ENCODE measurements at regions not wholly inside any gene's neighbourhood (a gene's known extent, or its start where the extent isn't known, plus 50 kb on each side); places are given as distances from the start of the nearest gene placed in this dataset.
"Not testable (repeated sequence)": the region's sequence is repeated elsewhere in the genome, so short reads cannot be mapped to it uniquely, and the experiment has no call there.

DNA sequence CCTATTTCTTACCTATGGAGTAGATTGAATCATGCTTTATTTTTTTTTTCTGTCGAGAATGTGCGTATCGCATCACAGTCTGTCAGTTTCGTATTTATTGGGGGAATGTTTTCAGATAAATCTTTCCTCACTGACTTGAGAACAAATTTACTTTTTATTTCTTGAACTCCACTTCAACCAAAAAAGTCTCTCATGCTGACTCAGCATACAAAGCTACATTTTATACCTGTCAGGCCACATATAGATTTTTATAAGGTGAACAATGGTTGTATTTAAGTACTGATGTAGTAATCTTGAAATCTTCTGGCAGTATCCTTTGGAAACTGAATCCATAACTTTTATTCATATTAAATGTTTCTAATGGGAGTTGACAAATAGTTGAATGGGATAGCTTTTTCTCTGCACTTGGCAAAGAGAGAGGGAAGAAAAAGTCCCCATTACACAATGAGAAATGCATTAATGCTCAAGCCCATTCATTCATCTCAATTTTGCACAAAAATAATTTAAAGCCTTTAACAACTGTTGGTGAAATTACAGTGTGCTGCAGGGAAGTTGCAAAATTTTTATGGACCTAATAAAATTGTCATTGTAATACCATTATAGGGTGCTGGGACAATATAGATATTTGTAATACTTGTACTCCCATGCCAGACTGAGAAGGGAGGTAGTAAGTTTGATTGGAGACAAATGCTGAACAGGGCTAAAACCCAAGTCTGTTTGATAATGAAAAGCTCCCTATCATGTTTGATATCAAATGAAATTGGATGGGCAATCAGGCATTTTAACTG is 367.6 kb downstream of the HLX start:
- Histone ChIP-seq H3K27me3 (ENCODE audit: control insufficient read depth, insufficient read depth, low read length) (no peaks in the 10 kb centered on the region), H3K4me3 (ENCODE audit: low read length) (no peak overlapping the region), H3K27ac (ENCODE audit: low read length) (no peak overlapping the region), H3K36me3 (ENCODE audit: control insufficient read depth, insufficient read depth, low read length) (no peaks in the 10 kb centered on the region), H3K9me3 (ENCODE audit: control insufficient read depth, insufficient read depth, low read length) (no peaks in the 10 kb centered on the region), H3K4me1 (ENCODE audit: control insufficient read depth, insufficient read depth, low read length) (no peaks in the 10 kb centered on the region)
- H3K36me3 Mint-ChIP-seq = no peaks in the 10 kb centered on the region
- peaks cover 5 to 7% of the 10 kb centered on the region in 2 donors for H3K27me3 Mint-ChIP-seq (ENCODE audit: low read depth in 2 of 2)
- TF ChIP-seq CTCF (IDR thresholded peaks at IDR 0.05) = no peak
- no peak overlapping the region for H3K4me3 Mint-ChIP-seq
- intact Hi-C loops (cut with micrococcal nuclease) = no loop called here
- DNase-seq = no peak
- no peak overlapping the region for H3K27ac Mint-ChIP-seq
- no peaks in the 10 kb centered on the region for H3K4me1 Mint-ChIP-seq
- WGBS (ENCODE audit: insufficient coverage) = no CpG with 5 or more reads among the region's 4 CpGs
- no peak for ATAC-seq
- H3K9me3 Mint-ChIP-seq = no peaks in the 10 kb centered on the region

DNA sequence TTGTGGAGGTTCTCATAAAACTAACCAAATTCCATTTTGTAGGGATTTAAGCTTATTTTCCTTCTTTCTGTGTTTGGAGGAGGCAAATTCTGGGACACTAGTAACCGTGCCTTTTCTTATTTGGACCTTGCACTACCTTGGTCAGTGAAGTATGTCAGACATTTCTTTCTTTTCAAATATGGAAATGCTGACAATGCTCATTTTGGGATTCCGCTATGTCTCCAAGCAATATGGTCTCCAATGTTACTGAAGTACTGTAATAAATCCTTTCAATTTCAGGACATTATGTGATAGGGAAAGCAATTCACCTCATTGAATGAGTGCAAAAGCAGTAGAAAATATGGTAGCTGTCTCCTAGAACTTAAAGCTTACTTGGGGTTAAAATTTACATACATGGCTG is 372.3 kb downstream of the HLX start:
- Mint-ChIP-seq H3K36me3 (no peaks in the 10 kb centered on the region), H3K4me3 (no peak overlapping the region), H3K4me1 (no peaks in the 10 kb centered on the region), H3K27me3 (ENCODE audit: low read depth in 2 of 2) (no peaks in the 10 kb centered on the region), H3K9me3 (peaks cover 0 to under 1% of the 10 kb centered on the region in 2 donors), H3K27ac (no peak overlapping the region)
- no peaks in the 10 kb centered on the region for H3K4me1 ChIP-seq (ENCODE audit: control insufficient read depth, insufficient read depth, low read length)
- no peaks in the 10 kb centered on the region for H3K36me3 ChIP-seq (ENCODE audit: control insufficient read depth, insufficient read depth, low read length)
- H3K4me3 ChIP-seq (ENCODE audit: low read length) = no peak overlapping the region
- H3K27me3 ChIP-seq (ENCODE audit: control insufficient read depth, insufficient read depth, low read length) = no peaks in the 10 kb centered on the region
- DNase-seq (no peak), ATAC-seq (no peak)
- TF ChIP-seq CTCF (IDR thresholded peaks at IDR 0.05) = no peak
- H3K9me3 ChIP-seq (ENCODE audit: control insufficient read depth, insufficient read depth, low read length) = no peaks in the 10 kb centered on the region
- no peak overlapping the region for H3K27ac ChIP-seq (ENCODE audit: low read length)
- intact Hi-C loops (cut with micrococcal nuclease) = no loop called here
- WGBS (ENCODE audit: insufficient coverage) = 82% methylated on average over 2 of the region's 2 CpGs

- H3K27ac Mint-ChIP-seq = no peak overlapping the region
- Histone ChIP-seq H3K27me3 (ENCODE audit: control insufficient read depth, insufficient read depth, low read length) (no peaks in the 10 kb centered on the region), H3K4me1 (ENCODE audit: control insufficient read depth, insufficient read depth, low read length) (no peaks in the 10 kb centered on the region), H3K27ac (ENCODE audit: low read length) (no peak overlapping the region), H3K4me3 (ENCODE audit: low read length) (no peak overlapping the region), H3K36me3 (ENCODE audit: control insufficient read depth, insufficient read depth, low read length) (no peaks in the 10 kb centered on the region), H3K9me3 (ENCODE audit: control insufficient read depth, insufficient read depth, low read length) (no peaks in the 10 kb centered on the region)
- DNase-seq (no peak), ATAC-seq (no peak)
- H3K4me3 Mint-ChIP-seq = no peak overlapping the region
- H3K36me3 Mint-ChIP-seq = no peaks in the 10 kb centered on the region
- intact Hi-C loops (cut with micrococcal nuclease) = no loop called here
- TF ChIP-seq CTCF (IDR thresholded peaks at IDR 0.05) = no peak
- H3K9me3 Mint-ChIP-seq = peaks cover 0 to 3% of the 10 kb centered on the region in 2 donors
- no peaks in the 10 kb centered on the region for H3K4me1 Mint-ChIP-seq
- no peaks in the 10 kb centered on the region for H3K27me3 Mint-ChIP-seq (ENCODE audit: low read depth in 2 of 2)
Observed at GRCh38 chr1:221254813-221255212, 375.6 kb downstream of the HLX start.

DNA sequence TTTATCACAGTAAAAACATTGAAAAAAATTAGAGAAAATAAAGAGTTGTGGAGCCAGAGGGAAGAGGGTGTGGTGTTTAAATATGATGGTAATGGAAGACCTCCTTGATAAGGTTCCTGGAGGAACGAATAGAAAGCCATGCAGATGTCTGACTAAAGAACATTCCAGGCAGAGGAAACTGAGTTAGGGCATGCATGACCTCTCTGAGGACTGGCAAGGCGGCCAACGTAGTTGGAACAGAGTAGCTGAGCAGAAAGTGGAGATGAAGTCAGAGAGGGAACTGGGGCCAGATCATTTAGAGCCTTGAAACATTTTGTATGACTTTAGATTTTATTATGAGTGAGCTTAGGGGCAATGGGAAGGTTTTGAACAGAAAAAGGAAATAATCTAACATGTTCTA is 377.5 kb downstream of the HLX start:
- ATAC-seq (no peak), DNase-seq (no peak)
- Histone ChIP-seq H3K27me3 (ENCODE audit: control insufficient read depth, insufficient read depth, low read length) (no peaks in the 10 kb centered on the region), H3K27ac (ENCODE audit: low read length) (no peak overlapping the region), H3K4me1 (ENCODE audit: control insufficient read depth, insufficient read depth, low read length) (no peaks in the 10 kb centered on the region), H3K4me3 (ENCODE audit: low read length) (no peak overlapping the region), H3K9me3 (ENCODE audit: control insufficient read depth, insufficient read depth, low read length) (no peaks in the 10 kb centered on the region), H3K36me3 (ENCODE audit: control insufficient read depth, insufficient read depth, low read length) (no peaks in the 10 kb centered on the region)
- Mint-ChIP-seq H3K27ac (no peak overlapping the region), H3K36me3 (no peaks in the 10 kb centered on the region), H3K27me3 (ENCODE audit: low read depth in 2 of 2) (no peaks in the 10 kb centered on the region), H3K4me3 (no peak overlapping the region), H3K4me1 (no peaks in the 10 kb centered on the region), H3K9me3 (peaks cover 0 to 3% of the 10 kb centered on the region in 2 donors)
- TF ChIP-seq CTCF (IDR thresholded peaks at IDR 0.05) = no peak
- intact Hi-C loops (cut with micrococcal nuclease) = no loop called here
- 64% methylated on average over 3 of the region's 3 CpGs for WGBS (ENCODE audit: insufficient coverage)

DNA sequence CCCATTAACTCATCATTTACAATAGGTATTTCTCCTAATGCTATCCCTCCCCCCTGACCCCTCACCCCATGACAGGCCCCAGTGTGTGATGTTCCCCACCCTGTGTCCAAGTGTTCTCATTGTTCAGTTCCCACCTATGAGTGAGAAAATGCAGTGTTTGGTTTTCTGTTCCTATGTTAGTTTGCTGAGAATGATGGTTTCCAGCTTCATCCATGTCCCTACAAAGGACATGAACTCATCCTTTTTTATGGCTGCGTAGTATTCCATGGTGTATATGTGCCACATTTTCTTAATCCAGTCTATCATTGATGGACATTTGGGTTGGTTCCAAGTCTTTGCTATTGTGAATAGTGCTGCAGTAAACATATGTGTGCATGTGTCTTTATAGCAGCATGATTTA is 378.3 kb downstream of the HLX start:
- H3K4me3 ChIP-seq (ENCODE audit: low read length); H3K27ac ChIP-seq (ENCODE audit: low read length); DNase-seq; H3K9me3 ChIP-seq (ENCODE audit: control insufficient read depth, insufficient read depth, low read length); H3K36me3 ChIP-seq (ENCODE audit: control insufficient read depth, insufficient read depth, low read length); H3K27me3 ChIP-seq (ENCODE audit: control insufficient read depth, insufficient read depth, low read length); intact Hi-C loops (cut with micrococcal nuclease); H3K27me3 Mint-ChIP-seq (ENCODE audit: low read depth in 2 of 2); H3K36me3 Mint-ChIP-seq; H3K4me1 ChIP-seq (ENCODE audit: control insufficient read depth, insufficient read depth, low read length); H3K9me3 Mint-ChIP-seq; H3K27ac Mint-ChIP-seq; H3K4me1 Mint-ChIP-seq; ATAC-seq; H3K4me3 Mint-ChIP-seq: not testable (repeated sequence)
- no CpG with 5 or more reads among the region's 1 CpG for WGBS (ENCODE audit: insufficient coverage)

Data from natural killer cell (primary cell).